Fibroblast of gingiva (primary cell): ENCODE measurements at regions not wholly inside any gene's neighbourhood (a gene's known extent, or its start where the extent isn't known, plus 50 kb on each side); places are given as distances from the start of the nearest gene placed in this dataset.
A peak's percentile ranks its signal among the peaks of the same experiment; 100 is the strongest.

Source experiments
- DNase-seq: peaks from one replicate; pipeline ENCODE4 v3.0.0-alpha.2; 2011; ENCODE audit warnings: low read depth

DNA sequence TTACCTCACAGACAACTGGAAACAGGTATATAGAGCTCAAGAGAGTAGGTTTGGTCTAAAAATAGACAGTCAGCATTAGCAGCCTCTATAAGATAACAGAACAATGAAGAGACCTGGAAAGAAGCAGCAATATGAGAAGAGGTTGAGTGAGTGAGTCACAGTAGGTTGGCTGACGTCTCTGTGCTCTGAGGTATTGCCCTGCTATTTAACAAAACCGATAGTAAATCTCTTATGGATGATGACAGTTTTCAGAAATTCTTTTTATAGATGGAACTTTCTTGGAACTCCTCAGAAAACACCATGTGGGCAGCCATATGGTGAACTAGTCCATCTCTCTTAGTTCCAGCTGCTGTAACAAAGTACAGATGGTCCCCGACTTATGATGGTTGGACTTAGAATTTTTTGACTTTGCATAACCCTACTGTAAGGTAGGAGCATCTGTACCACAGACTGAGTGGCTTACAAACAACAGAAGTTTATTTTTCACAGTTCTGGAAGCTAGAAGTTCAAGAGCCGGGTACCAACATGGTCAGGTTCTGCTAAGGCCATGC lies 123.5 kb downstream of the MBD2 start:
- no peak for DNase-seq

DNA sequence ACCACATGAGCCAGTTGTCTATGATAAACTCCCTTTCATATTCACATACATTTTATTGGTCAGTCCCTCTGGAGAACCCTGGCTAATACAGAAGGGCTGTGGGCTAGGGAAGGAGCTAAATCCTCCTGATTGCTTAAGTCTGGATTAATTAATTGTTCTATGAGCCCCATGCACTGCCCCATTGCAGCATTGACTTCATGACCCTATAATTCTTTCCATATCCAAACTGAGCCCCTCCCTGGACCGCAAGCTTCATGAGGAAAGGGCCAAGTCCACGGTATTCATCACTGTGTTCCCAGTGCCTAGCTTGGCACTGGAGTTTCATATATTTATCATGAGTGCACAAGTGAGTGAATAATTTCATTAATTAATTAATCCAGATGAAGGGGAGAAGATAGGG lies 124.0 kb downstream of the MBD2 start:
- no peak for DNase-seq

DNA sequence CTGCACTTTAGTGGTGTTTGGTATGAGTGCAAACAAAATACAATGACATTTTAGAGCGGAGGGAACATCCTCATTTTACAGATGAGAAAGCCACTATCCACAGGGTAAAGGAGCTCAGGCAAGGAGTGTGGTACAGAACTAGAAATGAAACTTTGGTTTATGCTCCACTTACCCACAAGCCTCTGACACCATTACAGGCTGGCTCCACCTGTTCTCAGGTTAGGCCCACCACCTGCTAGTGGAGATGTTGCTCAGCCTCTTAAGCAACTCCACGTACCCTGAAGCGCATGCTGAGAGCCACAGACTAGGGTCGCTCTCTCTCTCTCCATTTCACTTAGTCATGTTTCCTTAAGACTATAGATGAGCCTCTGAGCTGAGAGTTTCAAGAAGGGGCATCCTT lies 130.0 kb downstream of the MBD2 start:
- no peak for DNase-seq

DNA sequence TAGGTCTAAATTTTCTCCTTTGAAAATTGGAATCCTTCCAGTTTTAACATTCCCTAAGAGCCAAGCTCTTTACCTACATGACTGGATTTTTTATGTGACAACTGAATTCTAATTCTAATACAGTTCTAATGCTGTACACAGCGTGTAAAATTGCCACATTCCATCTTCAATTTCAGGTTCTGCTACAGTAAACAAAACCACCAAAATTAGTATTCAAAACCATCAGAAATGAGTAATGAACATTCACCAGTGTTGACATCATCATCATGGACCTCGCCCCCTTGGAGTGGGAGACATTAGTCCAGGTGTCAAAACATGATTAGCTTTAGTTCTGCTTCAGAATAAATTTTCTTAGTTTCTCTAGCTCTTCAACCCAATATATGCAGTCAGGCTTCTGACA lies 133.6 kb downstream of the MBD2 start:
- no peak for DNase-seq

DNA sequence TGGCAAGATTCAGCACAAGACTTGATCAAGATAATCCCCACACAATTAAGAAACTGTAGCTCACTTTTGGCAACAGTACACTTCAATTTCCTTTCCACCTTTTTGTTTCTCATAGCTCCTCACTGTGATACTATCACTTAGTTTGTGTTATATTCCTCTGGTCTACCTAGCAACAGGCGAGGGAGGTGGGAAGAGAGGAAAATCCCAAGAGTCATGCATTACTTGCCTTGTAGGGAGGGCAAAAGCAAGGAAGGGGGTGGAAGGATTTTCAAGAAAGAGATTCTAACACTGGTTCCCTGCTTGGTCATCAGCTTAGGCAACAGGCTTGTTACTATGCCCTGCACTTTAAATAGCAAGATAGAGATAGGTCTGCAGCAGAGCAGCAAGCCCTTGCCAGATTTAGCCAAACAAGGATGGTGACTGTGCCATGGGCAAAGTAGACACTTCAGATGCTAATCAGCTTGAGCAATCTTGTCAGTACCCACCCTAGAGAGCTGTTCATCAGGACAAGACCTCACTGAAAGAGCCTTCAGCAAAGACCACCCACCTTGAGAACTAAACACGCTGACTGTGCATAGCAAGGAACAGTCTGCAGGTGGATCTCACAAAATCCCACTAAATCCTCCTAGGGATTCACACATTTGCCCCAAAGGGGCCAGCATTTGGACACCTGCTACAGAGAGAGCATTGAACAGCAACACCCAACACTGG lies 134.6 kb downstream of the MBD2 start:
- no peak for DNase-seq

DNA sequence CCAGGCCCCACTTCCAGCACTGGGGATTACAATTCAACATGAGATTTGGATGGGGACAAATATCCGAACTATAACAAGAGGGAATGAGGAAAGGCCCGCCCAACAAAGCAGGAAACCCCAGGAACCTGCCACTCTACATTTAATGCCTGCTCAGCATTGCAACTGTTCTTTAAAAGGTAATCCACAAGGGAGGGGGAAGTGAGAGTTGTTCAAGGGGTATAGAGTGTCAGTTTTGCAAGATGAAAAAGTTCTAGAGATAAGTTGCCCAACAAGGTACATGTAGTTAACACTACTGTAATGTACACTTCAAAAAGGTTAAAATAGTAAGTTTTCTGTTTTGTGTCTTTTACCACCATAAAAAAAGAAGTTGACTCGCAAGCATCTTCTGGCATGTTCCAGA lies 137.6 kb downstream of the MBD2 start:
- no peak for DNase-seq

DNA sequence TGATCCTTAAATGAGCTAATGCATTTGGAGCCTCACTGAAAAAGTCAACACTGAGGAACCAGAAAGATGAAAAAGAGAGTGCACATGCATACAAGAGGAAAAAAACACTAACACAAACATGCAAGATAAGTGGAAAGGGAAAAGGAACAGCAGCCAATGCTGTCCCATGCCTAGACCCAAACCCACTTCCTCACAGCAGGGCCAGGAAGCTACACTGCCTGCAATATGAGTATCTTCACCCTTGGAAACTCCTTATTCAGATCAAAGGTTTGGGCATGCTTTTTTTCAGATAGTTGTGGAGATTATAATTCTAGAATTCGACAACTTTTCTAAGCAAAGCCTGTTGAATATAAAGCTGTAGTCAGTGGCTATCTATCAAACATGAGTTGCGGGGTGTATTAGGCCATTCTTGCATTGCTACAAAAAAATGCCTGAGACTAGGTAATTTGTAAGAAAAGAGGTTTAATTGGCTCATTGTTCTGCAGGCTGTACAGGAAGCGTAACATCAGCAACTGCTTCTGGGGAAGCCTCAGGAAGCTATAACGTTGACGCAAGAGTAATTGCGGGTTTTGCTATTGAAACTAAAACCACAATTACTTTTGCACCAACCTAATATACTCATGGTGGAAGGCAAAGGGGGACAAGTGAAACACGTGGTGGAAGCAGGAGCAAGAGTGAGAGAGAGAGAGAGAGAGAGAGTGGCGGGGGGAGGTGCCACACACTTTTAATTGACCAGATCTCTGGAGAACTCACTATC lies 138.2 kb downstream of the MBD2 start:
- DNase-seq = no peak

DNA sequence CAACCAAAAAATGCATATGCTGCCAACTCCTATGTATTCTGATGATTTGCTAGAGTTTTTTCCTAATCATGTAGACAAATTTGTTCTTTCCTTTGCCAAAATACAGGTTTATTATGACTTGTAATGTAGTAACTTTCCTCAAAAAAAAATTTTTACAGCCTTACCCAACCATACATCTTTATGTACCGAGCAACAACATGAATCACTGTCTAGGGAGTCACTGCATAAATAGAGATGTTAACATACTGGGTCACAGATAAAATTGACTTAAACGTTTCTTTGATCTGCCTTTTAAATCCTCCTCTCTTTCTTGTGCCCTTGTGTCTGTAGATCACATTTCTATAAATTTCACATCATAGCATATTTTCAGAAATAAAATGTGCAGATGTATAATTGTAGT lies 143.6 kb downstream of the MBD2 start:
- no peak for DNase-seq

DNA sequence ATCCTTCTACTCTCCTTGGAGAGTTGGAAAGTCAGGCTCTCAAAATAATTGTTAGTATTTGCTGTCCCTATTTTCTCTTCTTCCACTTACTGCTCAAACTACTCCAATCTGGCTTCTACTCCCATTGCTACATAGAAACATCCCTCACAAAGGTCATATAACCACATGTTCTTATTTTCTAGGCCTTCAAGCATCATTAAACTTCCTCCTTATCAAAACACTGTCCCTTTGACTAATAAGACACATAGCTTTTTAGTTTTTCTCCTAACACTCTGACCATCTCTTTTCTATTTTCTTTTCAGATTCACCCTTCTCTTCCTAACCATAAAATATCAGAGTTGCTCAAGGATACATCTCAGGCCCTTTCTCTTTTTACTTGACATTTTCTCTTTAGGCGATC lies 148.3 kb downstream of the MBD2 start:
- no peak for DNase-seq

DNA sequence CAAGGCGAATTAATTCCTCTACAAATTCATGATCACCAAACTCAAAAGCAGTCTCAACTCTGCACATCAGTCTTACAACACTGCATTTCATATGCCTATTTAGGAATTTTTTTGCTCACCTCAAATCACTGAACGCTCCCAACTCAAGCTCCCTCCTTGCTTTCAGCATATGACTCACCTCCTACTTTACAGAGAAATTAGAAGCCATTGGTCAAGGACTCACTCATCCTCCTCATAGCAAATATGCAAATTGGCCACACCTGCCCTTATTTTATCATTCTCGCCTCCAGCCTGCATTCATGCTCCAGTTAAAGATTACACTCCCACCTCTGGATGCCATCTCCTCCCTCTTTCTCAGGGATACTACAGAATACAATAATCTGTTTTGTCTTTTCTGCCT lies 148.8 kb downstream of the MBD2 start:
- no peak for DNase-seq

DNA sequence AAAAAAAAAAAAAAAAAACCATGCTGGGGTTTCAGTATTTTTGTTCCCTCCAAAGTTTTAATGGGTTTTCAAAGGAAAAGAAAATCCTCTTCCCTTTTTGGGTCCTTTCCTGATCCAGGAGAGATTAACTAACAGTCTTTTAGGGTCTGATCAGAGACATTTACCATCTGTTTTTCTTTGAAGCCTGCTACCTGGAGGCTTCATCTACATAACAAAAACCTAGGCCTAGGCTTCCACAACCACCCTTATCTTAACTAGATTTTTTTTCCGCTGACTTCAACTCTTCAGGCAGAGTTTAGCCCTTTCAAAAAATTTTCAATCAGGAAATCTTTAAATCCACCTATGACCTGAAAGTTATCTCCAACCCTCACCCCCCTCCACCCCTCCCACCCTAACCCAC lies 154.7 kb downstream of the MBD2 start:
- no peak for DNase-seq

DNA sequence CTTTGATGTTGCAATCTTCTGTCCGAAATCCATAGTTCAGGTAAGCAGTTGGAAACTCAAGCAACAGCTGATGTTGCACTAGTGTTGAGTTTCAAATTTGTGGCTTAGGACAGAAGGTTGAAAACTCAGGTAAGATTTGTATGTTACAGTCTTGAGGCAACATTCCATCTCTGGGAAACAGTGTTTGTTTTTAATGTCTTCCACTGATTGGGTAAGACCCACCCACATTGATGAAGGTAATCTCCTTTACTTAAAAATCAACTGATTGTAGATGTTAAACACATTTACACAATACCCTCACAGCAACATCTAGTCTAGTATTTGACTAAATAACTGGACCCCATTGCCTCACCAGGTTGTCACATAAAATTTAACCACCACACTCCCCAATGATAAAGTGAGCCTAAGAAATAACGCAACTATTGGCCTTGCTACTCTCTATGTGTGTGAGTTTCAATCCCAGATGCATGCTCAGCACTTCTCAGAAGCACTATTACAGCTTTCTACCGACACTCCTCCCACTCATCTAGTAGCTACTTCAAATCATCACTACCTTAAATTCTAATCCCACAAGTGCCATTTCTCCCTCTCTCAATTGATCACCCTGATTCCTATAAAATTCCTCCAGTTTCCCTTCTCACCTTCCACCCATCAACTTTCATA lies 164.0 kb downstream of the MBD2 start:
- no peak for DNase-seq

DNA sequence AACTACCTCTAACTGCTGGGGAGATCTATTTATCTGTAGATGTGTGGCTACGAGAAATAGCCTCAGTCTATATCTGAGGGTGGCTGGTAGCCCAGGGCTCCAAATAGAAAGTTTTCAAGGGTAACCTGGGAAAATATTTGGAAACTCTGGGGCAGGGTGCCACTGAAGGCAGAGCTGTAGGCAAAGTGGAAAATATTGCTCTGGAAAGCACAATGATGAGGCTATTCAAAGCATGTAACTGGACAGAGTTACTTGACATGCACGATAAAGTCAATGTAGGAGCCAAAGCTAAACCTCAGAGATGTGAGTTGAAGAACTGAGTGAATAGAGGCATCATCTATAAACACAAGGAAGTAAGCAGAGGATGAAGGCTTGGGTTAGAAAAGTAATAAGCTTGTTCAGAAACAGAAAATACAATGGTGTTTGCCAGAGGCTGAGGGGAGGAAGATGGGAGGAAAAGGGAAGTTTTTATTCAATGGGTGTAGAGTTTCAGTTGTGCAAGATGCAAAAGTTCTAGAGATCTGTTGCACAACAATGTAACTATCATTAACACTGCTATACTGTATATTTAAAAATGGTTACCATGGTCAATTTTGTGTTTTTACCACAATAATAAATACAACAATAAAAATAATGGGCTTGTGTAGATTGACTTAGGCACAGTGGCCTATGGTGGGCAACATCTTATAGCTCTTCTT lies 171.6 kb downstream of the MBD2 start:
- DNase-seq = peak; percentile 3

DNA sequence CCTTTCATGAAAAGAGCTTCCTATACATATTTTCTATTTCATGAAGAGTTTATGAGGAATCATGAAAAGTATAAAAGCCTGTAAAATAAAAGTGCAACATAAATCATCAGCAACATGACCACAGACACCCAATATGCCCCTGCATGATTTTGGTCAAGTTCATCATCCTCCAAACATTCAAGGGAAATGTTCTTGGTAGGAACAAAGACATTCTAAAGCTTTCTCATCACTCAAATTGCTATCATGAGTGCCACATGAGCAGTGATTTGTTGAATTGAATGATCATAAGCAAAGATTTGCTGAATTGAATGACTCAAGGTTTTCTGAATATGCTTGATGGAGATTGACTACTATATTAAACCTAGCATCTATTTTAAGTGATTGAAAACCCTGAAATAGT lies 172.2 kb downstream of the MBD2 start:
- no peak for DNase-seq

DNA sequence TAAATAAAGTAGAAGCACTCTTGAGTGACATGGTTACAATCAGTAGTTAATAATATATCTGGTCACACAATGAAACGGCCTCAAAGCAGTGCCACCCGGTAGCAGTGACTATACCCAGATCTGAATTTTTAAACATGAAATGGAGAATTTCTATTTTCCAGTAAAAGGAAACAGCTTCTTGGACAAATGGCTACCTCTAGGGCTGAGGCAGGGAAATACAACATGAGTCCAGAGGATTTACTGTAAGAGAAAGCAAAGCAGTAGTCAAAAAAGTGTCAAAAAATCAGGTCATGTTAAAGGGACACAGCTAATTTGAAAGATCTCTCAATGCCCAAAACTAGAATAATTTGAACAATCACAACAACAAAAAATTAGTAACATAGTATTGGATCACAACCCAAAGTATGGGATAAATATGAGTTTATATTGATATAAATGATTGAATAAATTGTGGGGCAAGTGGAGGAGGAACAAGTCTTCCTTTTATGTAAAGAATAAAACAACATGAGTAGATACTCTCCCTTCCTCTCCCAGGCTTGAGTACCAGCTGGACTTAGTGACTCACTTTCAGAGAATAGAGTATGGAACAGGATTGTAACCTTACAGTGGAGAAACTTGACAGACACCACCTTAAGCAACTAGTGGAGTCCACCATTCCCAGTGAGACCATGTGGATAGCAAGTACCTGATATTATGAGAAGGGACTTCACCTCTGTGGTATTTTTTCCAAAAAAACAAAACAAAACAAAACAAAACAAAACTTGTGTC lies 180.8 kb downstream of the MBD2 start:
- DNase-seq = no peak

DNA sequence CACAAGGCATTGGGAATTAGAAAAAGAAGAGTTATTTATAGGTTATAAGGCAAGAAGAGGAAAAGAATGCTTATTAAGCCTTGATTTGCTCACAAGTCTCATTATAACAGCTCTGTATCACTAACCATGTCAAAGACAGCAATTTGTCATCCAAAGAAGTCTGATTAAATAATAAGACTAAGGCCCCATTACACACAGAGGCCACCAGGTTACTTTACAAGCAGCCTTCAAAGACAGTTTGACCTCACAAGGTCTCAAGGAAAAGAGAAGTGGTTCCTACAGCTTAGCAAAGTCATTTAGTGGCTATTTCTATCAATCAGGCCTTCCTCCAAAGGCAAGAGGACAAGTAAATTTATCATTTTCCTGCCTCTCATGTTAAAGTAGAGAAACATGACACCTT lies 188.5 kb downstream of the MBD2 start:
- no peak for DNase-seq

DNA sequence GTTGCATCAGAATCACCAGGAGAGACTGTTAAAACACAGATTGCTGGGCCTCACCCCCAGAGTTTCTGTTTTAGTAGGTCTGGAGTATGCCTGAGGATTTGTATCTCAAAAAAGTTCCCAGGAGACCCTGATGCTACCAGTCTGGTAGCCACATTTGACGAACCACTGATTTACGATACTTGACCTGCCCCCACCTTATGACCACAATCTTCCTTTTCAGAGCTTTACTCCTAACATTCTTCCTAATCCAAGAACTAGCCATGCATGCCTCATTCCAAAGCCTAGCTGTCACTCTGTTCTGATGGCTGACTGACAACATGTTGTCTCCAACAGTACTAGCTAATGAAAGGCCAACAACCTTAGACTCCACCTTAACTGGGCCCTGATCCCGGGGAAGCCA lies 191.4 kb downstream of the MBD2 start:
- no peak for DNase-seq

DNA sequence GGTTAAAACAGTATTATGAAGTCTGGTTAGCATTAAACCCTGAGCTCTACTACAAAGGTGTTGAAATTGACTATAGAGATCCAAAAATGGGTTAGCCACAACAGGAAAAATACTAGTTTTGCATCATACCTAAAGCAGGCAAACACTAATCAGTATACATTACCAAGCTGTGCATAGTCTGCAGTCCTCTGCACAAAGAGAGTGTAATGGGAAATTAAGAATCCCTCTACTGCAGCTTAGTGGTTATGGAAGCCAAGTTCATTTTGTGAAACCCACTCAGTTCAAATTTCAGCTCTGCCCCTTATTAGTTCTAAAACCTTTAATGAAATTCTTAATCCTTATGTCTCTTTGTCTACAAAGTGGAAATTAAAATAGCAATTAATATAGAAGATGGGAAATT lies 192.1 kb downstream of the MBD2 start:
- no peak for DNase-seq

DNA sequence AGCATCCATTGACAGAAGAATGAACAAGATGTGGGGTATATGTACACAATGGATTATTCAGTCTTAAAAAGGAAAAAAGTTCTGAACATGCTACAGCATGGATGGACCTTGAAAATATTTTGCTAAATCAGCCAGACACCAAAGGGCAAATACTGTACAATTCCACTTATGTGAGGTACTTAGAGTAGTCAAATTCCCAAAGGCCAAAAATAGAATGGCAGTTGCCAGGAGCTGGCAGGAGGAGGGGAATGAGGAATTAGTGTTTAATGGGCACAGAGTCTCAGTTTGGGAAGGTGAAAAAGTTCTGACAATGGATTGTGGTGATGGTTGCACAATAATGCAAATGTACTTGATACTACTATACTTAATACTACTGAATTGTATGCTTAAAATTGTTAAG lies 193.2 kb downstream of the MBD2 start:
- DNase-seq = no peak

DNA sequence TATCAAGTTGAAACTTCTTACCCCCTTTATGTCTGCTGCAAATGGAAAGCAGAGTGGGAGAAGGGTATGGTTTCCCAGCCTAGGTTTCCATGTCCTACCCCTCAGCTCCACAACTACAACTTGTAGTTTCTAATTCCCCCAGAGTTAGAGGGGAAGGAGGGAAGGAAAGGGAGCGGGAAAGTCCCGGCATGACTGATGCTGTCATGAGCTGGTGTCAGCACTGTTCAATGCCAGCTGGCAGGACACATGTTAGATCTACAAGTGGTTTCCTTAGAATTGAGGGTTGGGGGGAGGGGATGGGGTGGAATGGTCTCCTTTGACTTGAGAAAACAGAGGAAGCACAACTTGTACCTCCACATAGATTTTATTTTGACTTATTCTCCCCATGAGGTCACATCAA lies 194.0 kb downstream of the MBD2 start:
- DNase-seq = no peak

DNA sequence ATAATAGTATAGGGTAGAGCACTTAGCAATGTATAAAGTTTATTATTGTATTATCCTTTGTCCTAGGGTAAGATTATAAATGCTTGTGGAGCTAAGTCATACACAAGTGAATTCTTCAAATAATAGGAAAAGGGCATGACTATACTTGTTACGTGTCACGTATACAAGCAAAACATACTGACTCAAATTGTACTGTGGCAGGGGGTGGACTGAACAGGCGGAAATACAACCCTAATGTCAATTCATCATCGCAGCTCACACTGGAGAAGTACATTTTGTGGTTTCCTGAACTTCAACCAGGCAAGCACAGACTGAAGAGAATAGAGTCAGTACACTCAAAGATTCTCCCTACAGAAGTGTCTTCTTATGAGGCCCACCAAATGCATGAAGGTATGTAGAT lies 201.0 kb downstream of the MBD2 start:
- DNase-seq = peak; percentile 5

DNA sequence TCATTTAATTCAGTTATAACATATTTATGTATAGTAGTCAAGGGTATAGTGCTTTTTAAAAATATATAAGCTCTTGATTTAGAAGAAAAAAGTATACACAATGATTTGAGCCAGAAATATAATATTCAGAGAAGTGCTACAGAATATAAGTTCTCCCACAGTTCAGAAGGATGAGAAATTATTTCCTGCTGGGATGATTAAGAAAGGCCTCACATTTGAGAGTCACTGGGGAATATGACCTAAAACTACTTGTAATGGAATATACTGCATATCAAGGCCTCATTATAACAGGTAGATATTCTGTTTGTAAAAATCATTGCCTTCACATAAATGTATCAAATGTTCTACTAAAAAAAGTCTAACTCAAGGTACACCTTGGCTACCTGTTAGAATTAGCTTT lies 203.5 kb downstream of the MBD2 start:
- DNase-seq = no peak
